GM18498 (cell line): ENCODE measurements at regions not wholly inside any gene's neighbourhood (a gene's known extent, or its start where the extent isn't known, plus 50 kb on each side); places are given as distances from the start of the nearest gene placed in this dataset.

Source experiments
- ATAC-seq: cut with Tn5 transposase; IDR thresholded peaks from one replicate; pipeline ENCODE4 v1.9.1; 2021; ENCODE audit warnings: mild to moderate bottlenecking, moderate library complexity; ENCODE audit not compliant: unreplicated experiment

- no peak for ATAC-seq
These were observed 503.8 kb downstream of the NPHP4 start for GRCh38 chr1:5488448-5488847.

DNA sequence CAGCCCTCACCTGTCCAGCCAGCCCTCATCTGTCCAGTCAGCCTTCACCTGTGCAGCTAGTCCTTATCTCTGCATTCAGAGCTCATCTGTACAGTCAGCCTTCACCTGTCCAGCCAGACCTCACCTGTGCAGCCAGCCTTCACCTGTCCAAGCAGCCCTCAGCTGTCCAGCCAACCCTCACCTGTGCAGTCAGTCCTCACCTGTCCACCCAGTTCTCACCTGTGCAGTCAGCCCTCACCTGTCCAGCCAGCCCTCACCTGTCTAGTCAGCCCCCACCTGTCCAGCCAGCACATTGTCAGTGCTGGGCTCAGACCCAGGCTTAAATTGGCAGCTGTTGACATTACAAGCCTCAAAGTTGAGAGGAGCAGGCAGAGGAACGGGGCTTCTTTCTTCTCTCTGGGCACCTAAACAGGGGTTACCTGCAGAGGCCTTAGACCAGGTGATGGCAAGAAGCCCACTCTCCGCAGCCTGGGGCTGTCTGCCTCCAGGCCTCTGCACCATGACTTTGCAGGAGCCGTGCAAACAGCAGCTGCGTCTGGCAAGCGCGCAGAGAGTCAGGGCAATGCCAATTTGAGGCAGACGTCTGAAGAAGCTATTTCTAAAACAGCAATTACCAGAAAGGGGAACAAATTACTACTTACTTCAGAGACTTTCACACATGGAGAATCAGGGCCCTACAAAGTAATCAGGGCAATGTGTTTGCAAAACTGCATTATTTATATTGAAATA, 506.1 kb downstream of the NPHP4 start:
- no peak for ATAC-seq

- no peak for ATAC-seq
These were observed 506.8 kb downstream of the NPHP4 start for GRCh38 chr1:5485436-5485835.

DNA sequence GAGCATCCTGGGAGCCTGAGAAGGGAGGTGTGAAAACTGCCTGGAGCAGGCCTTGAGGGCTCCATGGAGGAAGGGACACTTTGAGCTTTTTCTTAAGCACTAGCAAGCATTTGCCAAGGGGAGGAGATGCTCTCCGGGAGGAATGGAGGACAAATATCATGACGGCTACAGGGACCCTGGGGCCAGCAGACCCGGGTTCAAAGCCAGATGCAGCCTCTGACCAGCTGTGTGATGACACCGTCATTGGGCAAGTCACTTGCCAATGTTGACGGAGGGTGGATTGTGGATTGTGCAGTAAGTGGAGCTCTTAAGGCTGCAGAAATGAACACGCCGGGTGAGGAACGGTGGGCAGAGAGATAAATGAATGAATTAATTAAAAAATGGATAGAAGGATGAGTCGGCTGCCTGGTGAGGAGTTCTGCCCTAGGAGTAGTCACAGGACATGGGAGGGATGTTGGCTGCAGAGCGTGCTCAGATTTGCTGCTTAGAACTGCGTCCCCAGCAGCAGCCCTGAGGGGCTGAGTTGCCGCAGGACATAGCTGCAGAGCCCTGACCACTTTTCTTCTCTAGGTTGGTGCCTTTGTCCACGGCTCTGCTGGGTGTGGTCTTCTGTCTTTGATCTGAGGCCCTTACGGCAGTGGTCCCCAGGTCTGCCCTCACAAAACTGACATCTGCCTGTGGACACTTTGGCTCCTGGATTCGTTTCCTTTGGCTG, 507.6 kb downstream of the NPHP4 start:
- no peak for ATAC-seq

- ATAC-seq, result no peak
These were observed 510.3 kb downstream of the NPHP4 start for GRCh38 chr1:5481889-5482288.

DNA sequence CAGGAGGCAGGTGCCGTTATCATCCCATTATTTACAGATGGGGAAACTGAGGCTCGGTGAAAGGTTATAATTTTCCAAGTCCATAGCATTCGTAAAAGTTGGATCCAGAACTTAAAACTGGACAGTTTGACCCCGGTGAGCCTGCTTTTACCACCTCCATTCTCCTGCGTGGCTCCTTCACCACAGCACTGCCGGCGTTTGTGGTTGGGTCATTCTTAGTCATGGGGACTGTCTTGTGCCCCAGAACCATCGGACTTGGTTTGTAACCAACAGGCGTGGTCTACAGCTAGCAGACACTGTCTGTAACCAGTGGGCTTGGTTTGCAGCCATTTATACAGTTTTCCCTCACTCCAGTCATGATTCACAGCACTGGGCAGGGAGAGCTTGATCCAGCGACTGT, 511.3 kb downstream of the NPHP4 start:
- no peak for ATAC-seq

DNA sequence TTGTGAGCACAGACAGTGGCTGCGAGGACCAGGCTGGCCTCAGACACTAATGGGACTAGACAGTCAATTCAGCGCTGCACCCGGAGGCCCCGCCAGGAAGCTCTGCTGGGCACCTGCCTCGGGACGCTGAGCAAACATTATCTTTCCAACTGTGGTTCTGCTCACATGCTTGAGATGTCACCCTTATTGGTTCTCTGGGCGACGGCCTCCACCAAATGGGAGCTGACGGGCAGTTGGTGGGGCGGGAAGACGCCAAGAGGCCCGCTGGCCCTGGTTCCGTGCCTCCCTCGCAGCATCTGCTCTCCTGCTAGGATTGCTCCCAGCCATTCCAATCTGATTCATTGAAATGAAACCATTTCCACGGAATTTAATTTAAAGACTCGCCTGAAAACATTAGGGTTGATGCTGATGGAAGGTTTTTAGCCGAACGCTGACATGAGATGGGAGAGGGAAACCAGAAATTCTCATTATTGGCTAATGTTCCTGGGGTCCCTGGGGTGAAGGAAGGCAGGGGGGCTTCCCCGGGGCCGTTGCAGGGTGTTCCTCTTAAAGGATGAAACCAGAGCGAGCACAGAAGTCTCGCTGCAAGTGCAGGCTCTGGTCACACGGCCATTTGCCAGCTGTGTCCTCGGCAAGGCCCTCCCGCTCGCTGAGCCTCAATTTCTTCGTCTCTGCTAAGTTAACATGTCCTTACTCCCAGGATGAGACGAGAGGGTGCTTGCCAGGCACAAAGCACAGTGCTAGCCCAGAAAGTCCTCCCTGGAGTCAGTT, 512.2 kb downstream of the NPHP4 start:
- ATAC-seq, result no peak

DNA sequence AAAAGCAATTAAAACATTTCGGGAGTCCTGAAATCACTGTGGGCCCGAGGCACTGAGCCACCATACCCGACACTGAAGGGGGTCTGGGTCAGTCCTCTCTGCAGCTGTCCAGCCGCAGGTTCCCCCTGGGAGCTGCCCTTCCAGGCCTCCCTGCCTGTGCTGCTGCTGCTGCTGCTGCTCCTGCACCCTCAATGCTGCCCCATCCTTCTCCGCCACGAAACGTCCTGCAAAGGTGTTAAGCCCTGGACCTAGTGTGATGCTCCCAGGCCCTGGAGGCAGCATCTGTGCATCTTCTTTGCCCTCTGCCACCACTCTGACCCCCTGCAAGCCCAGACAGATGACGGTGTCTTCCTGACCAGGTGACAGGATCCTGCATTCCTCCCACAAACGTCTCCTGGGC, 513.3 kb downstream of the NPHP4 start:
- ATAC-seq, result no peak

GRCh38 chr1:5478156-5478695, 514.0 kb downstream of the NPHP4 start:
- ATAC-seq, result no peak

DNA sequence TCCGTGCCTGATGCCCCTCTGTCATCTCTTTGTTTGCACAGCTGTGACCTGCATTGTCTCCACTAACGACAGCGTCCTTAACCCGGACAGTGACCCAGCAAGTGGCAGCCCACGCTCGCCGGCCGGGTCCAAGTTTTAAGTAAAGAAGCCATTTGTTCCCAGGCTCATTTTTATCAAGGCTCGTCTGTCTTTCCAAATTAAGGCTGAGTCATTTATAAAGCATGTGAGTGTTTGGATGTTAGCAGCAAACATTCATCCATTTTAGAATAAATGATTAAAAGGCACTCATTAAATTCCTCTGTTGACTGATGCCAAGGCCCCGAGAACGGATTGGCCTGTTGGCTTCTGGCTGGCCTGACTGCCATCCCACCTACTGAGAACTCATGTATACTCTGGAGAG, 514.5 kb downstream of the NPHP4 start:
- ATAC-seq, result no peak

- ATAC-seq, result no peak
These were observed 516.7 kb downstream of the NPHP4 start for GRCh38 chr1:5475572-5475971.

DNA sequence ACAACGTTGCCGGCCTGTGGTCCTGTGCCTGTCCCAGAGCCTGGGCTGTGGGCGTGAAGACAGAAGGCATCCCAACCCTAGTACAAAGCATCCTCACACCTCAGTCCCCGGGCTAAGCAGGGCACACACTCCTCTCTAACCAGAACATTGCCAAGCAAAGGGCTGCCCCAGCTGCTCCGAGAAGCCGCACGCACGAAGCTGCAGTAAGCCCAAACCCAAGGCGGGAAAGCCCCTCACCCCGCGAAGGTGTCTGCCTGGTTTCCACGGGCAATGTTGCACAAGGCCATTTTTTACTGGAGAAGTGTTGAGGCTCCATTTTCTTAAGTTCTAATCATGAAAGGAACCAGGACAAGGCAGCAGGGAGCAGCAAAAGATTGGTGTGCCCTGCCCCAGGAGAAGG, 519.0 kb downstream of the NPHP4 start:
- ATAC-seq, result no peak

DNA sequence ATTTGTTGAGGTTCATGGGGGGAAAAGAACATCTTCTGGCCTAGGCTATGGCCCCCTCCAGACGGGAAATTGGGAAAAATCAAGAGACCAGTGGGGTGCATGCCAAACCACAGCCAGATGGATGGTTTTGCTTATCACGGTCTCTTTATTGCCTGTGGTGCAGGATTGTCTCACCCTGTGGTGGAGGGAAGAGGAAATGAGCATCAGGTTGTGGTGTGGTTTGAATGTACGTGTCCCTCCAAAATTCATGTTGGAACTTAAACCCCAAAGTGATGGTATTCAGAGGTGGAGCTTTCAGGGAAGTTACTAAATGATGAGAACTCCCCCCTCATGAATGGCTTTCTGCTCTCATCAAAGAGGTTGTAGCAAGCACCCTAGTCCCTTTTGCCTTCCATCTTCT, 525.7 kb downstream of the NPHP4 start:
- ATAC-seq, result no peak

DNA sequence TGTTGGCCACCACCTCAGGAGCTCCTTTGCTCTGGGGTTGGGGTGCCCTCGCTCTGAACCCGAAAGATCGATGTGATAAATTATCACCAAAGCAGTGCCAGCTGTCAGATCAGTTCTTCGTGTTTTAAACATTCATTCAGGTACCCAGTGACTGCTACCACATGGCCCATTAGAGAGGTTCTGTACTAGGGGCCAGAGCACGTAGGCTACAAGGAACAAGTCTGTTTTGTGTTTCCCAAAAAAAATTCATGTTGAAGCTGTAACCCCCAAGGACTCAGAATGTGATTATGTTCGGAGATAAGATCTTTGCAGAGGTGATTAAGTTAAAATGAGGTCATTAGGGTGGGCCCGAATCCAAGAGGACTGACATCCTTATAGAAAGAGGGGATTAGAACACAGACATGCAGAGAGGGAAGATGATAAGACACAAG, 526.9 kb downstream of the NPHP4 start:
- no peak for ATAC-seq

- no peak for ATAC-seq
These were observed 527.9 kb downstream of the NPHP4 start for GRCh38 chr1:5464366-5464765.

GRCh38 chr1:5460974-5461373, 531.3 kb downstream of the NPHP4 start:
- ATAC-seq, result no peak

- no peak for ATAC-seq
These were observed 532.2 kb downstream of the NPHP4 start for GRCh38 chr1:5459839-5460610.

- no peak for ATAC-seq
These were observed 534.0 kb downstream of the NPHP4 start for GRCh38 chr1:5458248-5458647.

GRCh38 chr1:5456090-5456811, 536.0 kb downstream of the NPHP4 start:
- ATAC-seq, result no peak

GRCh38 chr1:5455651-5456050, 536.6 kb downstream of the NPHP4 start:
- no peak for ATAC-seq
